ENCODE measurements at regions not wholly inside any gene's neighbourhood (a gene's known extent, or its start where the extent isn't known, plus 50 kb on each side); places are given as distances from the start of the nearest gene placed in this dataset.

GRCh38 chr10:106044503-106044902 is 1120.0 kb downstream of the SORCS1 start:
- H3F3A ChIP-seq (ENCODE audit: insufficient read depth, low read length), result no peaks in the 10 kb centered on the region
- no peak for DNase-seq
- no peak overlapping the region for H3K4me2 ChIP-seq (ENCODE audit: low read depth, low read length)
- no peaks in the 10 kb centered on the region for H3K36me3 ChIP-seq (replicated peaks; ENCODE audit: insufficient read depth, low read length)
- no peak for TF ChIP-seq EZH2 (optimal IDR thresholded peaks at IDR 0.05; ENCODE audit: low read depth, low read length)
- no peak for TF ChIP-seq EZH2phosphoT487 (IDR thresholded peaks at IDR 0.05; ENCODE audit: low read length)
- TF ChIP-seq CTCF (IDR thresholded peaks at IDR 0.05; ENCODE audit: low read length), result no peak
- H3K9ac ChIP-seq (ENCODE audit: low read length), result no peak overlapping the region
- no peaks in the 10 kb centered on the region for H3K79me2 ChIP-seq (ENCODE audit: low read length)
- no peaks in the 10 kb centered on the region for H4K20me1 ChIP-seq (ENCODE audit: insufficient read depth, low read length)
- no peaks in the 10 kb centered on the region for H3K27me3 ChIP-seq (replicated peaks; ENCODE audit: insufficient read depth, low read length)
- H3K27ac ChIP-seq (ENCODE audit: low read length), result no peak overlapping the region
- H3K9me2 ChIP-seq (replicated peaks; ENCODE audit: insufficient read depth, low read length), result no peaks in the 10 kb centered on the region
- no peaks in the 10 kb centered on the region for H3K4me1 ChIP-seq (ENCODE audit: low read length)
- H3K9me3 ChIP-seq (replicated peaks; ENCODE audit: insufficient read depth, low read length), result no peaks in the 10 kb centered on the region
- no peak overlapping the region for H3K4me3 ChIP-seq (ENCODE audit: low read length)
- H2AFZ ChIP-seq (ENCODE audit: low read length), result no peak overlapping the region

GRCh38 chr10:106043863-106044262 is 1120.6 kb downstream of the SORCS1 start:
- Histone ChIP-seq H3K9me2 (replicated peaks; ENCODE audit: insufficient read depth, low read length) (no peaks in the 10 kb centered on the region), H3F3A (ENCODE audit: insufficient read depth, low read length) (no peaks in the 10 kb centered on the region), H3K27ac (ENCODE audit: low read length) (no peak overlapping the region), H3K36me3 (replicated peaks; ENCODE audit: insufficient read depth, low read length) (no peaks in the 10 kb centered on the region), H3K9ac (ENCODE audit: low read length) (no peak overlapping the region), H4K20me1 (ENCODE audit: insufficient read depth, low read length) (no peaks in the 10 kb centered on the region), H3K27me3 (replicated peaks; ENCODE audit: insufficient read depth, low read length) (no peaks in the 10 kb centered on the region), H3K4me1 (ENCODE audit: low read length) (no peaks in the 10 kb centered on the region), H3K9me3 (replicated peaks; ENCODE audit: insufficient read depth, low read length) (no peaks in the 10 kb centered on the region), H3K4me3 (ENCODE audit: low read length) (no peak overlapping the region), H3K79me2 (ENCODE audit: low read length) (no peaks in the 10 kb centered on the region), H3K4me2 (ENCODE audit: low read depth, low read length) (no peak overlapping the region), H2AFZ (ENCODE audit: low read length) (no peak overlapping the region)
- no peak for TF ChIP-seq EZH2 (optimal IDR thresholded peaks at IDR 0.05; ENCODE audit: low read depth, low read length)
- TF ChIP-seq EZH2phosphoT487 (IDR thresholded peaks at IDR 0.05; ENCODE audit: low read length), result no peak
- TF ChIP-seq CTCF (IDR thresholded peaks at IDR 0.05; ENCODE audit: low read length), result no peak
- no peak for DNase-seq

GRCh38 chr10:106038246-106038645 is 1126.3 kb downstream of the SORCS1 start:
- Histone ChIP-seq H3K4me3 (ENCODE audit: low read length) (no peak overlapping the region), H3K79me2 (ENCODE audit: low read length) (no peaks in the 10 kb centered on the region), H3K27ac (ENCODE audit: low read length) (no peak overlapping the region), H4K20me1 (ENCODE audit: insufficient read depth, low read length) (no peaks in the 10 kb centered on the region), H3F3A (ENCODE audit: insufficient read depth, low read length) (no peaks in the 10 kb centered on the region), H3K4me2 (ENCODE audit: low read depth, low read length) (no peak overlapping the region), H3K9me2 (replicated peaks; ENCODE audit: insufficient read depth, low read length) (no peaks in the 10 kb centered on the region), H3K4me1 (ENCODE audit: low read length) (no peaks in the 10 kb centered on the region), H3K27me3 (replicated peaks; ENCODE audit: insufficient read depth, low read length) (no peaks in the 10 kb centered on the region), H2AFZ (ENCODE audit: low read length) (no peak overlapping the region), H3K9me3 (replicated peaks; ENCODE audit: insufficient read depth, low read length) (no peaks in the 10 kb centered on the region), H3K9ac (ENCODE audit: low read length) (no peak overlapping the region), H3K36me3 (replicated peaks; ENCODE audit: insufficient read depth, low read length) (no peaks in the 10 kb centered on the region)
- no peak for TF ChIP-seq CTCF (IDR thresholded peaks at IDR 0.05; ENCODE audit: low read length)
- TF ChIP-seq EZH2phosphoT487 (IDR thresholded peaks at IDR 0.05; ENCODE audit: low read length), result no peak
- TF ChIP-seq EZH2 (optimal IDR thresholded peaks at IDR 0.05; ENCODE audit: low read depth, low read length), result no peak
- DNase-seq, result no peak

Data from MM.1S (cell line).